Medulla oblongata (tissue), 1 donor: ENCODE measurements at regions not wholly inside any gene's neighbourhood (a gene's known extent, or its start where the extent isn't known, plus 50 kb on each side); places are given as distances from the start of the nearest gene placed in this dataset.

ENCODE experiments used
- DNase-seq: peaks from one replicate; pipeline ENCODE4 v3.0.0-alpha.2; 2015; ENCODE audit errors: extremely low spot score

- DNase-seq = no peak
Observed at GRCh38 chr5:8386719-8387288, 517.9 kb downstream of the MTRR start.

GRCh38 chr5:8391911-8392310, 523.0 kb downstream of the MTRR start:
- no peak for DNase-seq

- no peak for DNase-seq
Observed at GRCh38 chr5:8393240-8393639, 524.3 kb downstream of the MTRR start.

- no peak for DNase-seq
Observed at GRCh38 chr5:8394965-8395364, 526.0 kb downstream of the MTRR start.

- DNase-seq = no peak
Observed at GRCh38 chr5:8396246-8396645, 527.3 kb downstream of the MTRR start.

DNA sequence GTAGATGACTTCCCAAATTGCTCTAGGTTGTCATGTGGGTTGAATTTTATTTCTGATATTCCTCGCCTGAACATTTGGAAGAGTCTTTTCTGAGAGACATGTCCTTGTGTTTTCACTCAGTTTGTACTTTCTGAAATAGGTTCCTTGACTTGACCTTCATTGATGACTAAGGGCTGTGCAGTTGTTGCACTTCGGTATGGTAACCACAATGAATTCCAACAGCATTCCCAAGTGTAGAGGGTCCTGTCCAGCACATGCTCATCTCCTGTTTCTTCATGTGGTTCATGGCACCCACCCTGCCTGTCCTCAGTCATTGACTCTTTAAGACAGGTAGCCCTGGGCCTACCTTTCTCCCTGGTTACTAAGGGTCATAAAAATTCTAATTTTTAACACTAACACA, 527.8 kb downstream of the MTRR start:
- DNase-seq = no peak

DNA sequence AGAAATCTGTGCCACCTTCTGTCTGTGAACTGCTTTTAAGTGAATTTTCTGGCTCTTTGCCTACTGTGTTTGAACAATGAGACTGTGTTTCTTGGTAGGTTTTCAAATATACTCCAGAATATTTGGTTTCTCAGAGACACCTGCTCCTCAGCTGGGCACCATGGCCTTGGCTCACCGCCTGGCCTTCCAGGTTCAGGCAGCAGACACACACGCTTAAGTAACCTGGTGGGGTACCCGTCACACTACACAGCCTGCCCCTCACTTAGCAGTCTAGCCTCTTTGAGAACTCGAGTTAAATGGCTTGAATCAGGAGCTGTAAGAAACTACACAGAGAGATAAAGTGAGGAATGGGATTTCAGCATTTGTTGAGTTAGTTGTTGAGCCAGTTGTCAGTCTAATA, 530.5 kb downstream of the MTRR start:
- DNase-seq = no peak

DNA sequence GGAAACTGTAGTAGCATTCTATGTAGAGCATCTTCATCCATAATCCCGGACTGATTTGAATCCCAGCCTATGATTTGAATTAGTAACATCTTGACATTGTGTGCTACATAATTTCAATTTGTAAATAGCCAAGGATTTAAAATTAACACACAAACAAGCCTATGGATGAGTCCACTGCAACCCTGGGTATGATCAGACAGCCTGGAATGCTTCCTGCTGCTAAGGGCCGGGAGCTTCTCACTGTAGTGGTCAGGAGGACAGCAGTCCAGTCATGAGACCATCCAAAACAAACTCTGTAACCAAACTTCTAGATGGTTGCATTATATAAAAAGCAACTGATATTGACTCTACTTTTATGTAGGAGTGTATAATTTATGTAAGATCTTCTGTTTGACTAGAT, 539.3 kb downstream of the MTRR start:
- DNase-seq = no peak

DNA sequence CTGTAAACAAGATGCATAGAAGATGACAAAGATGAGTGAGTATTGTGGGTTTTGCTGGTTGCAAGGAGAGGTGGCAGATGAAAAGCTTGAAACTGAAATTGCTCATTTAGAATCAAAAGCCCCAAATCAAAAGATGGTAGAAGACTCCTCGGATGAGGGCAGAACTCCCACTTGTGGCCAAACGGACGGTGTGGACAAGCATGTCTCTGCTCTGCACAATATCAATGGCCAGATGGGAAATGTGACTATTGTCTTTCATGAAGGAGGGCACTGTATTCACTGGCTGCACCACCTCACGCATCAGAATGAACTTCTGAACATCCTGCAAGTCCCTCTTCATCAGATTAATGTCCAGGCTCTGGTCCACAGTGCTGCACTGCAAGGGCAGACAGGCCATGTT, 541.7 kb downstream of the MTRR start:
- DNase-seq = peak; percentile 23

- DNase-seq = no peak
Observed at GRCh38 chr5:8413975-8414374, 545.0 kb downstream of the MTRR start.

DNA sequence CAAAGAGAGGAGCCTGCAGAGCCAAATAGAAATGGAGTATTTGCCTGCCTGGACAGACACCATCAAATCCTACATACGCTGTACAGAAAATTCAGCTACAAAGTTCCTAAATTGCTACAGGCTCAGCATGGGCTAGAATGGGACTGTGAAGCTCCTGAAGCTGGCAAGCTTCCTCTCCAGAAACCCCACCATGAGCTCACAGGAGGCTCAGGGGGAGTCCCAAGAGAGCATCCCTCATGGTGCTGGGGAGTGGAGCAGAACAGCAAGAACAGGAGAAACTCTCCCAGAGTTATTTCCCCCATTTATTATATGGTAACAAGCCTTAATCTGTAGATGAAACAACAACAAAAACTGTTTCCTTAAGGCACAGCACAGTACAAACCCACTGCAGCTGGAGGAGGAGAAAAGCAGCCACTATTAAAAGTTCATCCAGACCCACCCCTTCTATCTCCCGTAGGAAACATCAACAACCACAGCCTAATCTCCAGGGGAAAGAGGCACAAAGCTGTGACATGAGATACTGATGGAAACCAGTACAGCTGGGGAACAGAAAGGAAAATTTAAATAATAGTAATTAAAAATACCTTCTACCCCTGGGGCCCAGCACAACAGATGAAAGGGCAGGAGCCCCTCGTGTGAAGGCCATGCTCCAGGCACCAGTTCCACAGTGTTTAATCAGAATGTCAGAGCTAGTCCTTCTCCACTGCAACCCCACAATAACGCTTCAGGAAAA, 548.5 kb downstream of the MTRR start:
- no peak for DNase-seq

- no peak for DNase-seq
Observed at GRCh38 chr5:8418049-8418426, 549.1 kb downstream of the MTRR start.

DNA sequence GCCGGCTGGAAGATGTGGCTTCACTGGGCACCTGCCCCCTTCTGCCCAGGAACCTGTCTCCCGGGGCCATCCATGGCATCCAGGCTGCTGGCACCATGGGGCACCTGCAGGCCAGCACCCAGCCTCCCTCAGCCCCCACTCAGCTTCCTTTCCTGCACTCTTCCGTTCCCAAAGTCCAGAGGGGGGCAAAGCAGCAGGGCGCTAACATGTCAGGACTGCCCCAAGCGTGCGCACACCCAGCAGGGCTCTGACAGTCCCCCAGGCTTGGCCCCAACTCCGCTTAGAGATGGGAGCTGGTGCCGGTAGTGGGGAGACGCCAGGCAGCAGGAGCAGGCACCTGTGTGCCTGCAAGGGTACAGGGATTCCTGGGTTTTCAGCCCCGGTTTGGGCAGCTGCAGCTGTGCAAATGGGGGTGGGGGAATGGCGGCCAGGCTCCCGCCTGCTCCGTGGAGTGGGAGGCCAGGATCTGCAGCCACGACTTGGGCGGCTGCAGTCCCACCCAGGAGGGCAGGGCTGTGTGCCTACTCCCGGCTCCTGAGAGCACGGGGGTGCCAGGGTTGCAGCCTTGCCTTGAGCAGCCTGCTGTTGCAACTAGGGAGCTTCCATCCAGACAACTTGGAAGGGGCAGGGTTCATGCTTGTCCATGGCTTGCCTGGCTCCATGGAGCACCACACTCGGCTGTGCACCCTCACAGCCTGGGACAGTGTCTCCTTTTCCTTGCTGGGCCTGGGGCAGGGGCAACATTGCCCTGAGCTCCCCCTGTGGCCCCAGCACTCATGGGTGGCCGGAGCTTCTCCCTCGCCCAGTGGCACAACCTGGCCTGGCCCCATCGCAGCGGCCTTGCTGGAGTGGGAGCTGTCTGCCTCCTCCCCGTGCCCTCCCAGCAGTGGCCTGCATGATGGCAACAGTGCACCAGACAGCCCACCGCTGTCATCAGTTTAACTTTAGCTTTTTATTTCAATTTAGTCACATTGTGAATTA, 561.1 kb downstream of the MTRR start:
- DNase-seq = no peak

GRCh38 chr5:8434501-8434900, 565.6 kb downstream of the MTRR start:
- no peak for DNase-seq

DNA sequence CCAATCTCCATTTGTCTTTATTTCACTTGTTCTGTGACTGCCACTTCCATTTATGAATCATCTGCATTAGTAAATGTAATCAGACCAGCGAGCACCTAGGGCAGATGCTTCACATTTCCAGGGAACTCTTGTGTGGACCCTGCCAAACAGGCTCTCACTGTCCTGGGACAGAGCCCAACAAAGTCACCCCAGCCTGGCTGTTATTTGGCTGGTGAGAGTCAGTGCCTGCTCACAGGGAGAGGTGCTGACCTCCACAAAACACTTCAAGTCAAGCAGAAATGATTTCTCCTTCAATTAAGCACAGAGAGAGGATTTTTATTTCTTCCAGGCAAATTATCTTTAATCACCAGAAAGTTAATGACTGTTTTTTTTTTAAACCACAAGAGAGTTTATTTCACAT, 568.0 kb downstream of the MTRR start:
- peak; percentile 65 for DNase-seq

DNA sequence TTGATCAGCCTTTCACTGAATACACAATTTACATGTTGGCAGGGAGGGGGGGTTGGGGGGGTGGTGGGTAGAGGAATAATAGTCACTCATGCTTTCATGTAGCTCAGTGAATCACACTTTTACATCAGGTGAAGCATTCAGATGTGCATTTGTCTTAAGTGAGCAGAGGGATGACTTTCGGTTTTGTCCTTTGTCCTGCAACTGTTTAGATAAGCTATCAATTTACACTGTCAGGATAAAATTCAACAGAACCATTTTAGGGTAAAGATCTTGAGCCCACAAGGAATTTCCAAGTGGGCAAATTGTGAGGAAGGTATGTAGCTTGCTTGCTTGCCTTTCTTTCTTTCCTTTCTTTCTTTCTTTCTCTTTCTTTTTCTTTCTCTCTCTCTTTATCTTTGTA, 576.2 kb downstream of the MTRR start:
- DNase-seq = no peak

DNA sequence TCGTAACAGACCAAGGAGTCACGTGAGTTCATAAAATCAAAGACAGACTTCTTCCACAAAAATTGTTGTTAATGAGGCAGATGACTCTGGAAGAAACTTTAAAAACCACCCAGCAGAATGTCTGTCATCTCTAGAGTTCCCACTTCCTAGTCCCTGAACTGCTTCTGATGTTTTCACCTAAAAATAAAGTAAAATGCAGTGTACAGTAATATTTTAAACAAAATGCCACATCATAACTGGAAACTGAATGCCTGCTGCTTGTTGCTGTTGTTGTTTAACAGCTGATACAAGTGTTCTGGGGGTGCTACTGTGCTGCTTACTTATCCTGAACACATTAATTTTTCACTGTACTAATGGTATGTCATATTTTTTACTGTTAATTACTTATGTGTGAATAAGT, 577.2 kb downstream of the MTRR start:
- DNase-seq = no peak

GRCh38 chr5:8456846-8457186, 587.9 kb downstream of the MTRR start:
- no peak for DNase-seq

DNA sequence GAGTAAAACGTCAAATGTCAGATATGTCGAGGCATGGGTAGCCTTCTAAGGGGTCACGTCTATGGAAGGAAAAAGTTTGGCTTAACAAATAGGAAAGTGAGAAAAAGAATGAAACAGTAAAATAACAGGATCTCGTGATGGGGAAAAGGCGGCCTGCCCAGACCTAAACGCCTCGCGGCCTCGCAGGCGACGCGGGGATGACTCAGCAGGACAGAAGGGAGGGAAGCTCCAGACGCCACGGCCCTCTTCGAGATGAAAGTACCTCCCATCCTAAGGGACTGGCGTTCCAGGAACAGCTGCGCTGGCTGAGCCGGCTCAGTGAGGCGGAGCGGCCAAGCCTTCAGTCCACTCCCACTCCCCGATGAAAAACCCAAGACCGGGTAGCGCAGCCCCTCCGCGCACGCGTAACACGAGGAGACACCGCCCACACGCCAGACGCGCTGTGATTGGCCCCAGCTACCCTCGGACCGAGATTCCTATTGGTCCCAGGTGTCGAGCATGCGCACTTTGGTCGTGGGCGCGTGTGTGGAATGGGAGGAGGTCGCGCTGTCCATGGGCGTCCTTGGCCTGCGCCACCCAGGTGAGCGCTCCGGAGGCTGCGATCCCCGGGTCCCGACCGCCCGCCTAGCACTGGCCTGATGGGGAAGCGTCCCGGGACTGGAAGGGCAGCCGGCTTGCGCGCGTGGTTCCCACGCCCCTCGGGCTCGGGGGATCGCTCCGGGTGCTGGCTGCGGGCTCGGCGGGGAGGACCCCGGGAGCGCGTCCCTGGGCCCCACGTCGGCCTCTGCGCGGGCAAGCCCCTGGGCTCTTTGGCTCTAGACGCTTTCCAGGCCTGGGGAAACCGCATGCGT, 588.5 kb downstream of the MTRR start:
- peak; percentile 96 for DNase-seq

DNA sequence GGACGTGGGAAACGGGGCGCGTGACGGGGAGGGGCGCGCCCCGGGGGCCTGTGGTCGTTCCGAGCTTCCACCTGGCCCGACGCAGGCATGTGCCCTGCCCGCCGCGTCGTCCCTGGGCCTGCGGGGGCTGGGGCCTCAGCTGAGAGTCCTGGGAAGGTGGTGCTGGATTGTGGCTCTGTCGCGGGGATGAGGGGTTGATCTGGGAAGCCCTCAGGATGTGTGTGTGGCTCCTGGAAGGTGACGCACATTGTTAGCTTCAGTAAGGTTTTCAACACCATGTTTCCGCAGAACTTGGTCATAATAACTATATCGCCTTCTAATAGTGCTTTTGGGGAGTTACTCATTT, 589.1 kb downstream of the MTRR start:
- no peak for DNase-seq

DNA sequence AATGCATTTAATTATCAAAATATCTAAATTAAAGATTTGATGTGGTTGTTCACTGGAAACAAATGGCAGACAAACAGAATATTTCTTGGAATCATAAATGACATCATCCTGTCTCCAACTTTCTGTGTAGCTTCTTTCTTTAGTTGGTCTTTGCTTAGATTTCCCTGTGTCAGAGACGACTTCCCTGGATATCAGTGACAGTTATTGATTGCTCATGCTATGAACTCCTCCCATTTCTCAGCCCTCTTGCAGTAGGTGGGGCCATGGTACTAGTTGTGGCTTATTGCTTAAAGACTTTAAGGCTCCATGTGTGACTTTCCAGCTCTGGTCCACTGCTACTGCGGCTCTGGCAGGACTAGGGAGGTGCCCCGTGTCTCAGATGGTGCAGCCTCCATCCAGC, 592.6 kb downstream of the MTRR start:
- no peak for DNase-seq

DNA sequence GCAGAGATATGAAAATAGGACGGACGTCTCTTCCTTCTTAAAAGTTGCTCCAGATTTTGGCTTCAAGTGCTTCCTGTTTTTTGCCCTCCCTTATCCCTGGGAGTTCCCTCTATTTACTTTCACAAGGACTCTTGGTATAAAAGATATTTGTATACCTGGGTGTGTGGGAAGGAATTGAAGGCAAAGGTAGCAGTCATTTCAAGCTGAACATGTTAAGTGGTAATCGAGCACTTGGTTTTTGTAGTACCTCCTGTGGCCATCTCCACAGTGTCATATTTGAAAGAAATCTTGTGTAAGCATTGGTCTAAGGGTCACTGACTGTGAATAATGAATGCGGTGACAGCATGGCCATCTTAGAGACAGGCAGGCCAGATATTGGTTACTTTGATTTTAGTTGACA, 593.6 kb downstream of the MTRR start:
- DNase-seq = no peak
